ENCODE measurements at regions not wholly inside any gene's neighbourhood (a gene's known extent, or its start where the extent isn't known, plus 50 kb on each side); places are given as distances from the start of the nearest gene placed in this dataset.

DNA sequence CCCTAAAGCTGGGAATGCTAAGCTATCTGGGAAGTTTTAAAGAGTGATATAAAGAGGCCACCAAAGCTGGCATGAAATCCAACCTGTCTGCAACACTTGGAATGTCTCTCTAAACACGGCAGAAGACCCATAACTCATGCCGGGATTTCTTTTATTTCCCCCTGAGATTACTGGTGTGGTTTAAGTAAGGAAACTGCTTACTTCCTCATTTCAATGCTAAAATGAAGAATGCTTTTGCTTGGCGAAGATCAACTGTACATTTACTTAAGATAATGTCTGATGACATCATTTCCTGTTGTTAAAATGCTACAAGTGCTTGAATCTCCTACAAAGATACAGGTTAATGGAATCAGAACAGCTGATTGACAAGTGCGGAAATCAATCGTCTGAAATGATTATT, 353.8 kb upstream of the SALL3 start:
- Histone ChIP-seq H3K4me1 (ENCODE audit: control insufficient read depth, insufficient read depth, low read length) (no peaks in the 10 kb centered on the region), H3K4me3 (ENCODE audit: low read length) (no peak overlapping the region), H3K36me3 (ENCODE audit: control insufficient read depth, insufficient read depth, low read length) (no peaks in the 10 kb centered on the region), H3K27ac (ENCODE audit: low read depth, low read length) (no peak overlapping the region), H3K27me3 (ENCODE audit: control insufficient read depth, insufficient read depth, low read length) (no peaks in the 10 kb centered on the region), H3K9ac (ENCODE audit: low read length) (no peak overlapping the region)

DNA sequence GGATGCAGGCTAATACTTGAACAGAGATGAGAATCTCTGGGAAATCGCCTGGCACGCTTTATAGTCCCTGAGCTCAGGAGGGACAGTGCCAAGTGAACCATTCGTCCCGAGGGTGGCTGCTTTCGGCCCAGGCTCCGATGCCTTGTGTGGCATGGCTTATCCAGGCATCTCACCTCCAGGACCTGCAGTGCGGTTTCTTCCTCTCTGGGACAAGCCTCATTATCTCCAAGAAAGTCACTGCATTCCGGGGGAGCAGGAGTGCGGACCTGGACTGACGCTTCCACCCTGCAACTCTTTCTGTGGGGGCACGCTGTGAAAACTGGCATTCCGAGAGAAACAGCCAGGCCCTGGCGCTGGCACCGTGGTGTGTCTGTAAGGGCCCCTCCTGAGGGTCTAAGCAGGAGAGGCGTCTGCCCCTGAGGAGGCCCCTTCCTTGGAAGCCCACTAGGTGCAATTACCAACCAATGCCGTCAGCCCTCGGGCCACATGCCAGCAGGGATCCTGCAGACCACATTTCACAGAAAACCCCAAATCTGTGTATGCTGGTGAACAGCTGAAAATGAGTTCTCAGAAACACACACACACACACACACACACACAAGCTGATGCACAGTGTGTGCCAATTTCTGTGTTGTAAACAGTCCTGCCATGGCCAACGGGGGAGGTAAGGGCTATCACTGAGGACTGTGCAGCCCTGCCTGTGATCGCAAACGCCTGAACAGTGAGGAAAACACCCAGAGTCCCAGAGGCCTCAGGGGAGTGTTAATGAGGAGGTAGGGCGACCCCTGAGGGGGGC, 351.9 kb upstream of the SALL3 start:
- H3K4me1 ChIP-seq (ENCODE audit: control insufficient read depth, insufficient read depth, low read length): no peaks in the 10 kb centered on the region
- H3K36me3 ChIP-seq (ENCODE audit: control insufficient read depth, insufficient read depth, low read length): no peaks in the 10 kb centered on the region
- no peak overlapping the region for H3K27ac ChIP-seq (ENCODE audit: low read depth, low read length)
- H3K4me3 ChIP-seq (ENCODE audit: low read length): no peak overlapping the region
- H3K9ac ChIP-seq (ENCODE audit: low read length): no peak overlapping the region
- H3K27me3 ChIP-seq (ENCODE audit: control insufficient read depth, insufficient read depth, low read length): no peaks in the 10 kb centered on the region

DNA sequence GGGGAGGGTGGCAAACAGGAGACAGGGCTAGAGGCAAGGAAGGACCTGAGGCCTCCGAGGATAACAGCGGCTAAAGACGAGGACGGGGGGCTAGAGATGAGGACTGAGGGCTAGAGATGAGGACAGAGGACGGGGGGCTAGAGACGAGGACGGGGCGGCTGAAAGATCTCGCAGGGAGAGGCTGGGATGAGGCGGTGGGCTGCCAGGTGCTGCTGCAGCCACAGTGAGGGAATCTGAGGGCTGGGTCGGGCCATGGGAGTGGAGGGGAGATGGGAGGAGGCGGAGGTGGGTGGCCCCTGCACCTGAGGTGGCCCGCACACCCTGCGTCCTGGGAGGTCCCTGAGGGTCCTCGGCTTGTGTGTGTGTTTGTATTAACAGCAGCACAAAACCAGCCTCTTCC, 350.2 kb upstream of the SALL3 start:
- H3K36me3 ChIP-seq (ENCODE audit: control insufficient read depth, insufficient read depth, low read length): no peaks in the 10 kb centered on the region
- H3K27me3 ChIP-seq (ENCODE audit: control insufficient read depth, insufficient read depth, low read length): no peaks in the 10 kb centered on the region
- H3K9ac ChIP-seq (ENCODE audit: low read length): no peak overlapping the region
- H3K4me1 ChIP-seq (ENCODE audit: control insufficient read depth, insufficient read depth, low read length): no peaks in the 10 kb centered on the region
- no peak overlapping the region for H3K27ac ChIP-seq (ENCODE audit: low read depth, low read length)
- no peak overlapping the region for H3K4me3 ChIP-seq (ENCODE audit: low read length)

DNA sequence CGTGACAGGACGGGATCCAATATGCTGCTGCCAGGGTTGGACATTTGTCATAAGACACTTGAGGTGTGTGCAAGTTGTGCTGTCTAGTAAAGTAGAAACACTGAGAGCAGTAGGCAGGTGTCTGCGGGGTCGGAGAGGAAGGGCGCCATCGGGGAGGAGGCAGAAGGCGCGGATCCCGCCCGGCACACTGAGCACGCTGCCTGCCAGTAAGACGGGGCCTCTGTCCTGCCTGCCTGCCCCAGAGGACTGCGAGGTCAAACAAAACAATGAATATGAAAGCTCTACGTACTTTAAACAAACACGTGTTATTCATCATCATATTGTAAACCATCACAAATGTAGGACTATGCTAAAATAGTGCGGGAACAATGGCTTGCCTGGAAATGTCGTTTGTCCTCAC, 349.3 kb upstream of the SALL3 start:
- H3K4me1 ChIP-seq (ENCODE audit: control insufficient read depth, insufficient read depth, low read length): no peaks in the 10 kb centered on the region
- H3K27ac ChIP-seq (ENCODE audit: low read depth, low read length): no peak overlapping the region
- H3K4me3 ChIP-seq (ENCODE audit: low read length): no peak overlapping the region
- H3K27me3 ChIP-seq (ENCODE audit: control insufficient read depth, insufficient read depth, low read length): no peaks in the 10 kb centered on the region
- no peak overlapping the region for H3K9ac ChIP-seq (ENCODE audit: low read length)
- no peaks in the 10 kb centered on the region for H3K36me3 ChIP-seq (ENCODE audit: control insufficient read depth, insufficient read depth, low read length)

DNA sequence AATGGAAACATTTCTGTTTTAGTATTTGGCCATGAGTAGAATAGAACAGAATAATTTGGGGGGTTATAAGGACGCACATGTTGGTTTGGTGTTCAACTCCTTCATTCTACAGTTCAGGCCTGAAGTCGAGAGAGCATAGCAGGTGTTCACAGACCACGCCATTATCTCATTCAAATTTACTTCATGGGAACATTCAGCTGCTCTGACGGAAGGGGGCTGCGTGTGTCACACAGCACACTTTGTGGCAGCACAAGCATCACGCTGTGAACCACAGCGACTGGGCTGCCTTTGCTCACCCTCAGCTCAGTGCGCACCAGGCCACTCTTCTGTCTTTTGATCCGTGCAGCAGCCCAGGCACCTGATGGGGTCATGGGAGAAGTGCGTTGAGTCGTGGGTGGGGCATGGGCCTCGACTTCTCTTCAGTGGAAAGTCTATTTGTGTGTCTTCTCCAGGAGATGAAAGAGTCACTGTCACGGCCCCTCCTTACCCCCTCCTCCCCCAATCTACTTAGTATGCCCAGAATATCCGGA, 348.6 kb upstream of the SALL3 start:
- H3K9ac ChIP-seq (ENCODE audit: low read length): no peak overlapping the region
- no peak overlapping the region for H3K4me3 ChIP-seq (ENCODE audit: low read length)
- H3K4me1 ChIP-seq (ENCODE audit: control insufficient read depth, insufficient read depth, low read length): no peaks in the 10 kb centered on the region

DNA sequence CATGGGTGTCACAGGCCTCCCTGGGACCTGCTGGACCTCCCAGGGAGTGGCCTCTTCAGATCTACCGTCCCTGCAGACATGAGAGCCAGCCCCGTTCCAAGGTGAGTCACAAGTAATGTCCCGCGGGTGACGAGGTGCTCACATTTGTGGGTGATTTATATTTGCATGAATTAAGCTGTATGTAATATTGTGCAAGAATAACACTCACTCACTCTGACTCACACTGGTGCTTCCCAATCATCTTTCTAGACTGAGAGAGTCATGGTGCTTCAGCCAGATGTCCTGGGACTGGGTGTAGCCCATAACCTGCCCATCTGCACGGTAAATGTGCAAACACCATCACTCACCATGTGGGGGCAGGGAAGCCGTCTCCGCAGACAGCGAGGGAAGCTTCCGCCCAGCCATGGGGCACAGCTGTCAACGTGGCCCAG, 347.5 kb upstream of the SALL3 start:
- Histone ChIP-seq H3K27ac (ENCODE audit: low read depth, low read length) (no peak overlapping the region), H3K4me1 (ENCODE audit: control insufficient read depth, insufficient read depth, low read length) (no peaks in the 10 kb centered on the region), H3K27me3 (ENCODE audit: control insufficient read depth, insufficient read depth, low read length) (no peaks in the 10 kb centered on the region), H3K4me3 (ENCODE audit: low read length) (no peak overlapping the region), H3K9ac (ENCODE audit: low read length) (no peak overlapping the region), H3K36me3 (ENCODE audit: control insufficient read depth, insufficient read depth, low read length) (no peaks in the 10 kb centered on the region)

More for the DNA sequence above, 348.6 kb upstream of the SALL3 start:
- Histone ChIP-seq H3K27me3 (ENCODE audit: control insufficient read depth, insufficient read depth, low read length) (no peaks in the 10 kb centered on the region), H3K27ac (ENCODE audit: low read depth, low read length) (no peak overlapping the region), H3K36me3 (ENCODE audit: control insufficient read depth, insufficient read depth, low read length) (no peaks in the 10 kb centered on the region)

DNA sequence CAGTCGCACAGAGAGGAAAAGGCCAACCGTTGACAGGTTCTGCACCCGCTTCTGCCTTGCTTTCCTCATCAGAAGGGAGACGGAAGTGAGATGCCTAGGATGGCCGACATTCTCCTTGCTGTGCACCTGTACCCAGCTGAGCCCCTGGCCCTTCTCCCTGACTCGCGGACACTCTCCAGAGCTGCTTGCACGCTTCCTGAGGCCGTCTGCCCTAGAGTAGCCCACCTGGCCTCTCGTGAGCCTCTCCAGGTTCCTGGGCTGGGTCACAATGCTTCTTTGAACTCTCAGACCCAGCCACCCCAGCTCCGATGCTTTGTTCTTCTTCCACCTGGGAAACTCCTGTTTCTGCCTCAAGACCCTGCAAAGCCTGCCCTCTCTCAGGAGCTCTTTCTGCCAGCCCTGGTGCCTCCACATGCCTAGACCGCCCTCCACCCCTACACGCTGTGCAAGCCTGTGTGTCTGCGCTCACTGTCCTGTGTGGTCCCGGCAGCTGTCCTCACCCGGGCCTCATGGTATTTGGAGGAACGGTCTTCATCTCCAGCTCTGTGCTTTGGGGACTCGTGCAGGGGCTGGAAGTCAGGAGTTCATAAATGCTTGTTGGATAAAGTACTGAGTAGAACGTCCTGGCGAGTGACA, 345.4 kb upstream of the SALL3 start:
- Histone ChIP-seq H3K36me3 (ENCODE audit: control insufficient read depth, insufficient read depth, low read length) (no peaks in the 10 kb centered on the region), H3K27ac (ENCODE audit: low read depth, low read length) (no peak overlapping the region), H3K4me3 (ENCODE audit: low read length) (no peak overlapping the region), H3K9ac (ENCODE audit: low read length) (no peak overlapping the region), H3K4me1 (ENCODE audit: control insufficient read depth, insufficient read depth, low read length) (no peaks in the 10 kb centered on the region), H3K27me3 (ENCODE audit: control insufficient read depth, insufficient read depth, low read length) (no peaks in the 10 kb centered on the region)

DNA sequence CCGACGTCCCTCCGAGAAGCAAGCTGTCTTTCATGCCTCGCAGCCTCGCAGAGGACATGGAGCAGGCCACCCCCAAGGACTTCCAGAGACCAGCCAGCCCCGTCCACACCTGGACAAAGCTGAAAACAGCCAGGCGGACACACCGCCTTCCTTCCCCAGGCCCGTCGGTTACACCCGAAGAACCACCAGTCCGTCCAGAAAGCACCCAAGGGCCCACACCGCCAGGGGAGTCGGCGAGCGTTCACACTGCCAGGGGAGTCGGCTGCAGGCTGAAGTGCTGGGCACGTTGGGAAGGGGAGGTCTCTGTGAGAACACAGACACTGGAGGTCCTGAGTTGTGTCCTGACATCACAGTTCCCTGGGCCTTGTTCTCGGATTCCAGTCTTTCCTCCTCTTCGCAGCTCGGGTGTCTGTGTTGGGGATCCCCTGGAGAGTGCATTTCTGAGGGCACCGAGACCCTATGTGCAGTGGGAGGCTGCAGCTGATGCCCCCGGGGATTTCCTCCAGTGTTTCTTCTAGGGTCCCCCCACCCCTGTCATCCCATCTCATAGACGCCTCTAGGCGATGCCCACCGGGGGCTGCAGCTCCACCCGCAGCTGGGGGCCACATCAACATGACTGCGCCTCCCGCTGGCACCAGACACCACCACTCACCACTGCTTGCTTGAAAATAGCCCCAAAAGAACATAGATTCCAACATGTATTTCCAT, 344.4 kb upstream of the SALL3 start:
- Histone ChIP-seq H3K36me3 (ENCODE audit: control insufficient read depth, insufficient read depth, low read length) (no peaks in the 10 kb centered on the region), H3K9ac (ENCODE audit: low read length) (no peak overlapping the region), H3K27ac (ENCODE audit: low read depth, low read length) (no peak overlapping the region), H3K27me3 (ENCODE audit: control insufficient read depth, insufficient read depth, low read length) (peaks cover 3% of the 10 kb centered on the region), H3K4me3 (ENCODE audit: low read length) (no peak overlapping the region), H3K4me1 (ENCODE audit: control insufficient read depth, insufficient read depth, low read length) (no peaks in the 10 kb centered on the region)

DNA sequence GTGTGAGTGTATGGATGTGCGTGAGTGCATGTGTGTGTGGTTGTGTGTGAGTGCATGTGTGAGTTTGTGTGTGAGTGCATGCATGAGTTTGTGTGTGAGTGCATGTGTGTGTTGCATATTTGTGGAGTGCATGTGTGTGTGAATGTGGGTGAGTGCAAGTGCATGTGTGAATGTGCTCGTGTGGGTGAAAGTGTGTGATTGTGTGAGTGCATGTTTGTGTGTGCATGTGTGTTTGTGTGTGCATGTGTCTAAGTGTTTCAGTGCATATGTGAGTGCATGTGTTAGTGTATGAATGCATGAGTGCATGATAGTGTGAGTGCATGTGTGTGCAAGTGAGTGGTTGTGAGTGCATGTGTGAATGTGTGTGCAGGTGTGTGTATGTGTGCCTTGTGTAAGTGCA, 343.4 kb upstream of the SALL3 start:
- H3K9ac ChIP-seq (ENCODE audit: low read length): no peak overlapping the region
- H3K36me3 ChIP-seq (ENCODE audit: control insufficient read depth, insufficient read depth, low read length): no peaks in the 10 kb centered on the region
- no peaks in the 10 kb centered on the region for H3K4me1 ChIP-seq (ENCODE audit: control insufficient read depth, insufficient read depth, low read length)
- no peak overlapping the region for H3K27ac ChIP-seq (ENCODE audit: low read depth, low read length)
- H3K4me3 ChIP-seq (ENCODE audit: low read length): no peak overlapping the region
- peaks cover 3% of the 10 kb centered on the region for H3K27me3 ChIP-seq (ENCODE audit: control insufficient read depth, insufficient read depth, low read length)

DNA sequence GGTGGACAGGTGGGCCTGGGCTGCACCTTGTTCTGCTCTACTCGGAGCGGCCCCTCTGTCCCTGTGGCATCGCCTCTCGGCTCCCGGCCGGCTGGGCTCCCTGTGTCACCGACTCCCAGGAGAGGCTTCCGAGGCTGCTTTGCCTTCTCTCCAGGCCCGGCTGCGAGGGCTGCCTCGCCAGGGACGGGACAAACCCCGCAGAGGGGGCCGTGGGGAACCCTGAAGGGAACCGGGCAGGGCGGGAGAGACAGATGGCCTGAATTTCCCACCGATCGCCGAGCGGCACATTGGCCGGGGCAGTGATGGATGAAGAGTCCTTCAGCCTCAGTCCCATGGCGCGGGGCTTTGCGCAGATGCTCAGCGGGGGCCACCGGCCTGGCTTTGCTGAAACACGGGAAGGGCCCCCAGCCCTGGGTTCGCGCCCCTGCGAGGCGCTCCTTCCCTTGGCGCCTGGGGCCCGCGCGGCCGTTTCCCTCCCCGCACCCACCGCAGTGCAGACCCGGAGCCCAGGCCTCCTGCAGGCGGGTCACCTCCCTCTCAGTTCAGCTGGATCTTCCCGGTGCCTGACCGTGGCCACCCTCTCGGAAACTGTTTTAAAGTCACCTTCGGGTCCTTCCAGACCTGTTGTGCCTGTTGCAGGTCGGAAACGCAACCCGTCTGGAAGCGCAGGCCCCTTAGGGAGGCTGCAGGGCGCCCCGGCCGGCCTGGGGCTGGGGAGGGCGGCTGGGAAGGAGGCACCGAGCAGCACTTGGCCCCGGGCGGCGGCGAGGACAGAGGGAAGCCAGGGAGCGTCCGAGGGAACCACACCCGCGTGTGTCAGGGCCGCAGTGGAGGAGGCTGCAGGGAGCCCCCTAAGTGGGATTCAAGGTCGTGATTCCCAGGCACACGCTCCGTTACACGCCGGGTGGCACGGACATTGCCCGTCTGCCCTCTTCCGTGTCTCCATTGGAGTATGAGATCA, 341.9 kb upstream of the SALL3 start:
- Histone ChIP-seq H3K36me3 (ENCODE audit: control insufficient read depth, insufficient read depth, low read length) (no peaks in the 10 kb centered on the region), H3K9ac (ENCODE audit: low read length) (no peak overlapping the region), H3K27ac (ENCODE audit: low read depth, low read length) (no peak overlapping the region), H3K4me3 (ENCODE audit: low read length) (no peak overlapping the region), H3K4me1 (ENCODE audit: control insufficient read depth, insufficient read depth, low read length) (peaks cover 2% of the 10 kb centered on the region), H3K27me3 (ENCODE audit: control insufficient read depth, insufficient read depth, low read length) (peaks cover 3% of the 10 kb centered on the region)

DNA sequence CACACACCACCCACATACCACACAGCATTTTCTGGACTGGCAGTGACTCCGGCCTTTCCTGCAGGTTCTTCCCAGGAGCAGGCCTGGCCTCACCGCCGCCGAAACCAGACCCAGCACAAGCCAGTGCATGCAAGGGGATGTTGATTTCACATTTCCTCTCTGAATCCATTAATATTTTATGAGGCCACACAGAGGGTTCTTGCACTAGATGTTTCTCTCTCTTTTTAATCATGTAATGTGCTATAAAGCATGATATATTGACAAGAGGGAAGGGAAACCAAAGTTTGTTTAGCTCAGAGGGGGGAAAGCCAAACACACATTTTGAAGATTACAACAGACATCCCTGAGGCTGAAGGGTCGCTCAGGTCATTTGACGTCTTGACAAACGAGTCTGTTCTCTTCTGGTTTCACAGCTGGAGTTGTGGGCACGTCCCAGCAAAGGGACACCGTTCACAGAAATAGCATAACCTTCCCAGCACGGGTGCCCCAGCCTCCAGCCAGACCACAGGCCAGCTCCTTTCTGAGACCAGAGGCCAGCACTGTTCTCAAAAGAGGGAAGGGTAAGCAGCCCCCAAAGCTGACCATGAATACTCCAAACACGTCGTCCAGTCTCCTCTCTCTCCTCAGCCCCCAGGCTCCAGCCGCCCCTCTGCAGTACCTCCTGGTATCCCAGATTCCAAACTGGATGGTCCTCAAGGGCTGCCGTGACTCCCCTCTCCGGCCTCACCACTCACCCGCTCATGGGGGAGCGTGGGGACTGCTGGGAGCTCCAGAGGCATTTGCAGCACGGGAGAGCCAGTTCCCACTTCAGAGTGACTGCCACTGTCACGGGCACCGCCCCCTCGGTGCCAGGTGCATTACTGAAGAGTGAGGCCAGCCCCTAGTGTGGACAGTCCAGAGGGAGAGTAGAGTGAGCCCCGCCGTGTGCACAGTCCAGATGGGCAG, 340.3 kb upstream of the SALL3 start:
- Histone ChIP-seq H3K27ac (ENCODE audit: low read depth, low read length) (no peak overlapping the region), H3K9ac (ENCODE audit: low read length) (no peak overlapping the region), H3K27me3 (ENCODE audit: control insufficient read depth, insufficient read depth, low read length) (peaks cover 3% of the 10 kb centered on the region), H3K36me3 (ENCODE audit: control insufficient read depth, insufficient read depth, low read length) (no peaks in the 10 kb centered on the region), H3K4me1 (ENCODE audit: control insufficient read depth, insufficient read depth, low read length) (peaks cover 2% of the 10 kb centered on the region), H3K4me3 (ENCODE audit: low read length) (no peak overlapping the region)
